Activated naive CD4-positive, alpha-beta T cell treated with anti-CD3 and anti-CD28 coated beads, Interleukin-2, amount 10 ng/mL, durations not matched to agents 7 days and 5 days (primary cell): ENCODE measurements at regions not wholly inside any gene's neighbourhood (a gene's known extent, or its start where the extent isn't known, plus 50 kb on each side); places are given as distances from the start of the nearest gene placed in this dataset.

Experiments
- CTCF ChIA-PET: fragments of 350-600 bp; sonication (Branson Sonifier 250); formaldehyde crosslinking; loops from one replicate; lab custom pipeline; 2021; ENCODE audit warnings: antibody characterized with exemption; lab: Charles Lee
- DNase-seq: peaks from one replicate; pipeline ENCODE4 v3.0.0-alpha.2; 2020
- H3K27ac Mint-ChIP-seq: one replicate; pipeline ENCODE4 v1.8.0; 2021; ENCODE audit warnings: mild to moderate bottlenecking, moderate library complexity, mixed read lengths
- H3K27me3 Mint-ChIP-seq: one replicate; pipeline ENCODE4 v1.8.0; 2021; ENCODE audit warnings: mild to moderate bottlenecking, mixed read lengths
- H3K36me3 Mint-ChIP-seq: one replicate; pipeline ENCODE4 v1.8.0; 2021; ENCODE audit warnings: mixed read lengths
- H3K4me1 Mint-ChIP-seq: one replicate; pipeline ENCODE4 v1.8.0; 2021; ENCODE audit warnings: mixed read lengths
- H3K4me3 Mint-ChIP-seq: one replicate; pipeline ENCODE4 v1.8.0; 2021; ENCODE audit warnings: mild to moderate bottlenecking, moderate library complexity, mixed read lengths
- H3K9me3 Mint-ChIP-seq: one replicate; pipeline ENCODE4 v1.8.0; 2021; ENCODE audit warnings: mixed read lengths

- no peaks in the 10 kb centered on the region for H3K27me3 Mint-ChIP-seq
- DNase-seq: no peak
- CTCF ChIA-PET: no interaction called here
- no peaks in the 10 kb centered on the region for H3K36me3 Mint-ChIP-seq
- H3K27ac Mint-ChIP-seq: no peak overlapping the region
- H3K4me3 Mint-ChIP-seq: no peak overlapping the region
- H3K9me3 Mint-ChIP-seq: no peaks in the 10 kb centered on the region
- H3K4me1 Mint-ChIP-seq: no peaks in the 10 kb centered on the region
Measured at GRCh38 chr15:47326410-47327333, 390.6 kb upstream of the SEMA6D start.

DNA sequence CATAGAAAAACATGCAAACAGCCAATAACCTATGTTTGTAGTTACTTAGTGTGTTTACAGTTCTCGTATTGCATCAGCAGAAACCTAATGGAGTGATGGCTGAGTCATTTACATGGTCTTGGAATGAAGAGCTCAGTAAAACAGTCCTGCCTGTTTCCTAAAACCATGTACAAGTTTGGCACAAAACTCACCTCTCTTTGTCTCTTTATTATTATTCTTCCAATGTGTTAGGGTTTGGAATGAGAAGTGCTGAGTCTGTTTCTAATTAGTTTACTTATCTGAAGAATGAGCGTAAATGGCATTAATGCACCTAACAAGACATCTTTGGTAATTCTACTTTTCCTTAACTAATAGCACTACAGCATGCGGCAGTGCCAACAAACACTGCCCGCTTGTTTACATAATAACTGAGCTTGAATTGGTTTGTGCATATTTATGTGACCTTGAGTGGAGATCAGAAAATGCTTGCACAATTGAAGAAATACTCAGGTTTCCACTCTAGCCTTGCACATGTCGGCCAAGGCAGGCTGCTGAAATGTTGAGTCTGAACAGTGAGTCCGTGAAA is 385.4 kb upstream of the SEMA6D start:
- H3K36me3 Mint-ChIP-seq: no peaks in the 10 kb centered on the region
- CTCF ChIA-PET: no interaction called here
- no peaks in the 10 kb centered on the region for H3K27me3 Mint-ChIP-seq
- H3K9me3 Mint-ChIP-seq: peaks cover 2% of the 10 kb centered on the region
- no peak overlapping the region for H3K27ac Mint-ChIP-seq
- DNase-seq: no peak
- no peaks in the 10 kb centered on the region for H3K4me1 Mint-ChIP-seq
- H3K4me3 Mint-ChIP-seq: no peak overlapping the region

- H3K36me3 Mint-ChIP-seq: no peaks in the 10 kb centered on the region
- no peak overlapping the region for H3K4me3 Mint-ChIP-seq
- H3K9me3 Mint-ChIP-seq: peaks cover 2% of the 10 kb centered on the region
- no peak overlapping the region for H3K27ac Mint-ChIP-seq
- no peak for DNase-seq
- CTCF ChIA-PET: no interaction called here
- H3K4me1 Mint-ChIP-seq: no peaks in the 10 kb centered on the region
- H3K27me3 Mint-ChIP-seq: no peaks in the 10 kb centered on the region
Measured at GRCh38 chr15:47332481-47332880, 384.8 kb upstream of the SEMA6D start.

GRCh38 chr15:47333734-47334133 is 383.6 kb upstream of the SEMA6D start:
- CTCF ChIA-PET: no interaction called here
- DNase-seq: no peak
- Mint-ChIP-seq H3K4me3 (no peak overlapping the region), H3K27me3 (no peaks in the 10 kb centered on the region), H3K36me3 (no peaks in the 10 kb centered on the region), H3K27ac (no peak overlapping the region), H3K4me1 (no peaks in the 10 kb centered on the region), H3K9me3 (peaks cover 2% of the 10 kb centered on the region)

GRCh38 chr15:47334805-47335535 is 382.3 kb upstream of the SEMA6D start:
- no peak overlapping the region for H3K4me3 Mint-ChIP-seq
- no peak overlapping the region for H3K27ac Mint-ChIP-seq
- no peaks in the 10 kb centered on the region for H3K36me3 Mint-ChIP-seq
- no peaks in the 10 kb centered on the region for H3K4me1 Mint-ChIP-seq
- CTCF ChIA-PET: no interaction called here
- no peak for DNase-seq
- no peaks in the 10 kb centered on the region for H3K27me3 Mint-ChIP-seq
- peaks cover 4% of the 10 kb centered on the region for H3K9me3 Mint-ChIP-seq

GRCh38 chr15:47337106-47337505 is 380.2 kb upstream of the SEMA6D start:
- Mint-ChIP-seq H3K9me3 (peaks cover 4% of the 10 kb centered on the region), H3K27ac (no peak overlapping the region), H3K27me3 (no peaks in the 10 kb centered on the region), H3K4me1 (no peaks in the 10 kb centered on the region), H3K36me3 (no peaks in the 10 kb centered on the region), H3K4me3 (no peak overlapping the region)
- no peak for DNase-seq
- CTCF ChIA-PET: no interaction called here

DNA sequence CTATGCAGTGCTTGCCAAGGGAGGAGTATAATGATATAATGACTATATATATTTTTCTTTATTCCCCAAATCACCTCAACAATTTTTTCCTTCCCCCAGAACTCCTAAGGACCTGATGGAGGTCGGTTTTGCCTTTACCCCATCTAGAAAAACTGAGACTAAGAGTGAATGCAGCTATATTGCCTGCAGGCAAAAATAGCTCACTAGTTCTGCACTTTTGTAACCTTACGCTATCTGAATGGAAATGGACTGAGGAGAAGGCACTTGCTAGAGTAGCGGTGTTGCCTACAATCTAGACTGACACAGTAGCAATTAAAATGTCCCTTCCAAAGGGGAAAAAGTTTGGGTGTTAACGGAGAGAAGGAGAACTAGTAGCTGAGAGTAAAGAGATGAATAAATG is 379.5 kb upstream of the SEMA6D start:
- Mint-ChIP-seq H3K27ac (no peak overlapping the region), H3K4me1 (no peaks in the 10 kb centered on the region), H3K4me3 (no peak overlapping the region), H3K27me3 (no peaks in the 10 kb centered on the region), H3K9me3 (peaks cover 4% of the 10 kb centered on the region), H3K36me3 (no peaks in the 10 kb centered on the region)
- CTCF ChIA-PET: no interaction called here
- DNase-seq: no peak

DNA sequence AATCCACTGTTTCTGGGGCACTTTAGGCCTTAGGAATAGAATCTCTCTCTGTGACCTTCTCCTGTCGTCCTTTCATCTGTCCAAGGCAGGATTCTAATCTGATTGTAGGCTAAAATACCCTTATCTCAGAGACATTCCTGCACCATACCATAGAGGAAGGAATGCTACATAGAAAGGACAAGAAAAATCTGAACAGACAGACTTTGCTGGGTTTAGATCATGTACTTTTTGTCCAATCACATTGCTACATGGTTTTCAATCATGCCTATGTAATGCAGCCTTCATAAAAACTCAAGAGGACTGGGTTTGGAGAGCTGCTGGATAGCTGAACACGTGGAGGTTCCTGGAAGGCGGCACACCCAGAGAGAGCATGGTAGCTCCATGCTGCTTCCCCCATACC is 378.5 kb upstream of the SEMA6D start:
- Mint-ChIP-seq H3K36me3 (no peaks in the 10 kb centered on the region), H3K4me3 (no peak overlapping the region), H3K27ac (no peak overlapping the region), H3K9me3 (peaks cover 4% of the 10 kb centered on the region), H3K4me1 (no peaks in the 10 kb centered on the region), H3K27me3 (no peaks in the 10 kb centered on the region)
- CTCF ChIA-PET: no interaction called here
- no peak for DNase-seq

- Mint-ChIP-seq H3K27me3 (no peaks in the 10 kb centered on the region), H3K4me3 (no peak overlapping the region), H3K9me3 (peaks cover 4% of the 10 kb centered on the region), H3K36me3 (no peaks in the 10 kb centered on the region), H3K27ac (no peak overlapping the region), H3K4me1 (no peaks in the 10 kb centered on the region)
- CTCF ChIA-PET: interaction anchor here (0.6 kb wide), 1 partner anchor 162 kb away, joined by 3 read pairs; no protein-coding TSS in a partner anchor
- DNase-seq: no peak
Measured at GRCh38 chr15:47339800-47340570, 377.3 kb upstream of the SEMA6D start.

DNA sequence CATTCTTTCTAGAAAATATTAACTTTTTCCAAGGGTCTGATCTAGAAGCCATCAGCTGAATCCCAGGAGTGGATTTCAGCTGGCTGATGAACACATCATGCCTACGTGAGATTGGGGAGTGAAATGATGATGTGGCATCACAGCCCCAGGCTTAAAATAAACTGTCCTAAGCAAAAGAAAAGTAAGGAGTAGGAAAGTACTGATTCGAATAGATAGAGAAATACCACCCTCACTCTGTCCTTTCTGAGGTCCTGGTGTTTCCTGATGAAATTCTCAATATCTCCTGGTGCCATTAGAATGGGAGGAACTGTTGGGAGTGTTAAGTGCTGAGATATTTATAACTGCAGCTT is 376.8 kb upstream of the SEMA6D start:
- no peak for DNase-seq
- Mint-ChIP-seq H3K36me3 (no peaks in the 10 kb centered on the region), H3K9me3 (peaks cover 4% of the 10 kb centered on the region), H3K4me1 (no peaks in the 10 kb centered on the region), H3K27ac (no peak overlapping the region), H3K27me3 (no peaks in the 10 kb centered on the region), H3K4me3 (no peak overlapping the region)
- CTCF ChIA-PET: interaction anchor here (0.6 kb wide), 1 partner anchor 163 kb away, joined by 3 read pairs; no protein-coding TSS in a partner anchor

DNA sequence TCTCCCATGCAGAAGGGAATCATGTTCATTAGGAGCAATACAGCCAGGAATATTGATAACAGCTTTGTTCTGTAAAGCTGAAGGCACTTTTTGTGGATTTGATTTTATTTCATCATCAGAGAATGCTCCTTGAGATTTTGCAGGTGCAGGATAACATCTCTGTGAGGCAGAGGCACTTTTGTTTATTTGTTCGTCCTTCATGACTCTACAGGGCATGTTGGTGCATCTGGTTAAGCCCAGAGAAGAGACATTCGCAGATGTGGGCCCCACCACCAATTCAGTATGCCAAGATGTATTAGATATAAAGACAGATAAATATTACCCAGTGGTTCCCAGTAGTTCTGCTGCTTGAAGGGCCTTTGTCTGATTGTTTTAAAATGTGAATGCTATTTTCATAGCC is 368.1 kb upstream of the SEMA6D start:
- Mint-ChIP-seq H3K36me3 (no peaks in the 10 kb centered on the region), H3K9me3 (no peaks in the 10 kb centered on the region), H3K4me3 (no peak overlapping the region), H3K27me3 (no peaks in the 10 kb centered on the region), H3K4me1 (no peaks in the 10 kb centered on the region), H3K27ac (no peak overlapping the region)
- CTCF ChIA-PET: no interaction called here
- DNase-seq: no peak

- H3K27ac Mint-ChIP-seq: no peak overlapping the region
- no peak for DNase-seq
- CTCF ChIA-PET: no interaction called here
- no peaks in the 10 kb centered on the region for H3K9me3 Mint-ChIP-seq
- no peaks in the 10 kb centered on the region for H3K4me1 Mint-ChIP-seq
- no peak overlapping the region for H3K4me3 Mint-ChIP-seq
- H3K27me3 Mint-ChIP-seq: no peaks in the 10 kb centered on the region
- no peaks in the 10 kb centered on the region for H3K36me3 Mint-ChIP-seq
Measured at GRCh38 chr15:47351501-47351900, 365.8 kb upstream of the SEMA6D start.

- Mint-ChIP-seq H3K9me3 (no peaks in the 10 kb centered on the region), H3K4me1 (no peaks in the 10 kb centered on the region), H3K36me3 (no peaks in the 10 kb centered on the region), H3K27ac (no peak overlapping the region), H3K4me3 (no peak overlapping the region), H3K27me3 (no peaks in the 10 kb centered on the region)
- DNase-seq: no peak
- CTCF ChIA-PET: no interaction called here
Measured at GRCh38 chr15:47352217-47352616, 365.1 kb upstream of the SEMA6D start.

DNA sequence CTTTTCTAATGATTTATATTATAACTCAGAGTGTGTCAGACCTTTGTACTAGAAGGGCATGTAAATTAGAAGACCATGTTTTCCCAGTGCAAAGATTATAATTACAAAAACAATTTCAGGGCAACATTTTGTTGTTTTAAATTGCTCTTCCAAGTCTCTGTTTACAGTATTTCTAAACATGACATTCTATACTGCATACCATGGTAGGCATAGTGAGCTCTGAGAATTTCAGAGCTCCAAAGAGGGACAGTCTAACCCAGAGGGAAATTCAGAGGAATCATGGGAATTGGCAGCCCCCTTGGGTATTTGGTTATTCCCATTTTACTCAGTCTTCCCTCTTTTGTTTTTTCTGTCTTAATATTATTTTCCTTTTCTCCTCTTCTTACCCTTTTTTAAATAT is 361.5 kb upstream of the SEMA6D start:
- no peaks in the 10 kb centered on the region for H3K36me3 Mint-ChIP-seq
- no peaks in the 10 kb centered on the region for H3K9me3 Mint-ChIP-seq
- CTCF ChIA-PET: no interaction called here
- DNase-seq: no peak
- no peak overlapping the region for H3K4me3 Mint-ChIP-seq
- no peaks in the 10 kb centered on the region for H3K27me3 Mint-ChIP-seq
- no peaks in the 10 kb centered on the region for H3K4me1 Mint-ChIP-seq
- H3K27ac Mint-ChIP-seq: no peak overlapping the region
